Spleen (tissue), 7 donors: ENCODE measurements at regions not wholly inside any gene's neighbourhood (a gene's known extent, or its start where the extent isn't known, plus 50 kb on each side); places are given as distances from the start of the nearest gene placed in this dataset.

Experiments
- CTCF ChIP-seq, 11 experiments: fragments of 200-600 bp in 7 of 11; fragments of 450-650 bp in 4 of 11; sonication (generic) in 4 of 11; IDR thresholded peaks in 8 of 11; conservative IDR thresholded peaks in 3 of 11; 1 replicate in 7 of 11; 2 replicates in 4 of 11; pipeline versions ENCODE4 v1.4.0 to v1.8.0; 2016 to 2021; ENCODE audit warnings: antibody characterized with exemption in 11 of 11, inconsistent platforms in 4 of 11, mild to moderate bottlenecking in 1 of 11
- POLR2A ChIP-seq, 3 donors: fragments of 450-650 bp; IDR thresholded peaks; one replicate each; pipeline ENCODE4 v1.5.1; 2017; ENCODE audit warnings: antibody characterized with exemption in 3 of 3, mild to moderate bottlenecking in 1 of 3
- POLR2AphosphoS5 ChIP-seq, 3 donors: sonication (generic); formaldehyde crosslinking; IDR thresholded peaks; one replicate each; pipeline ENCODE4 v1.5.1; 2017; ENCODE audit warnings: antibody characterized with exemption in 3 of 3
- donor health status: DM: no; HTN: no; CAD: no; lungs with moderate emphysema.
- donor health status: DM: no; HTN: no; CAD: no.
- donor health status: DM: no; HTN: no; CAD: no.

GRCh38 chr7:47104206-47104549 is 477.7 kb downstream of the TNS3 start:
- TF ChIP-seq POLR2AphosphoS5 (IDR thresholded peaks at IDR 0.05) (no peak), CTCF (IDR thresholded peaks at IDR 0.05 in 8 of 11, conservative IDR thresholded peaks at IDR 0.05 in 3 of 11) (no peak), POLR2A (IDR thresholded peaks at IDR 0.05) (no peak)
